HG03095 (cell line): ENCODE measurements at regions not wholly inside any gene's neighbourhood (a gene's known extent, or its start where the extent isn't known, plus 50 kb on each side); places are given as distances from the start of the nearest gene placed in this dataset.

Source experiments
- ATAC-seq: cut with Tn5 transposase; IDR thresholded peaks from one replicate; pipeline ENCODE4 v1.9.1; 2021; ENCODE audit warnings: moderate library complexity; ENCODE audit not compliant: unreplicated experiment

- ATAC-seq, result no peak
Measured at GRCh38 chr12:77630790-77631445, 199.8 kb upstream of the NAV3 start.

GRCh38 chr12:77630344-77630743, 200.3 kb upstream of the NAV3 start:
- no peak for ATAC-seq

GRCh38 chr12:77629141-77629540, 201.6 kb upstream of the NAV3 start:
- ATAC-seq, result no peak

- no peak for ATAC-seq
Measured at GRCh38 chr12:77625441-77625840, 205.3 kb upstream of the NAV3 start.

GRCh38 chr12:77619425-77619824, 211.3 kb upstream of the NAV3 start:
- no peak for ATAC-seq

- ATAC-seq, result no peak
Measured at GRCh38 chr12:77617818-77618217, 212.9 kb upstream of the NAV3 start.

- ATAC-seq, result no peak
Measured at GRCh38 chr12:77615332-77615731, 215.4 kb upstream of the NAV3 start.

GRCh38 chr12:77613411-77613810, 217.3 kb upstream of the NAV3 start:
- ATAC-seq, result no peak

GRCh38 chr12:77610446-77610845, 220.2 kb upstream of the NAV3 start:
- ATAC-seq, result no peak

- ATAC-seq, result no peak
Measured at GRCh38 chr12:77609016-77609415, 221.7 kb upstream of the NAV3 start.

- ATAC-seq, result no peak
Measured at GRCh38 chr12:77608271-77608824, 222.3 kb upstream of the NAV3 start.

GRCh38 chr12:77606348-77606747, 224.3 kb upstream of the NAV3 start:
- ATAC-seq, result no peak

- ATAC-seq, result no peak
Measured at GRCh38 chr12:77603946-77604345, 226.7 kb upstream of the NAV3 start.

- no peak for ATAC-seq
Measured at GRCh38 chr12:77601069-77601468, 229.6 kb upstream of the NAV3 start.

GRCh38 chr12:77600468-77600843, 230.2 kb upstream of the NAV3 start:
- ATAC-seq, result no peak

GRCh38 chr12:77599782-77600467, 230.8 kb upstream of the NAV3 start:
- peak; percentile 64 for ATAC-seq

GRCh38 chr12:77594366-77594765, 236.3 kb upstream of the NAV3 start:
- ATAC-seq, result no peak

- no peak for ATAC-seq
Measured at GRCh38 chr12:77592836-77593235, 237.9 kb upstream of the NAV3 start.

GRCh38 chr12:77591959-77592743, 238.5 kb upstream of the NAV3 start:
- no peak for ATAC-seq

GRCh38 chr12:77590306-77590705, 240.4 kb upstream of the NAV3 start:
- ATAC-seq, result no peak

GRCh38 chr12:77584860-77585259, 245.8 kb upstream of the NAV3 start:
- ATAC-seq, result no peak
